ENCODE measurements at regions not wholly inside any gene's neighbourhood (a gene's known extent, or its start where the extent isn't known, plus 50 kb on each side); places are given as distances from the start of the nearest gene placed in this dataset.

DNA sequence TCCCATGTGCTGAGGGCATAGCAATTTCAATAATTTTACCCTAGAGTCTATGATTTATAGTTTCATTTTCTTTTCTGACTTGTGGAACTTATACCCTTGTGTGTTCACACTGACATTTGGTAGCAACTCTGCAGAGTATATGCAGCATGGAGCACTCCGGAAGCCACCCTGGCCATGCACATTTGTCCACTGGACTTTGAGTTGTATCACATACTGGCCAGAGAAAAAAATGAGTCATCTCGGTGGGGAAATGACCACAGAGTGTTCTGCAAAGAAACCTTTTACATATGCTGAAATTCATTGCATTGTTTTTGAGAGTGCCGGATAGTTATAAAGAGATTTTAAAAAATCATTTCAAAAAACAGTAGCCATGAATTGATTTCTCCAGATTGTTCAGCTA lies 164.8 kb upstream of the COBL start:
- no peak for DNase-seq

DNA sequence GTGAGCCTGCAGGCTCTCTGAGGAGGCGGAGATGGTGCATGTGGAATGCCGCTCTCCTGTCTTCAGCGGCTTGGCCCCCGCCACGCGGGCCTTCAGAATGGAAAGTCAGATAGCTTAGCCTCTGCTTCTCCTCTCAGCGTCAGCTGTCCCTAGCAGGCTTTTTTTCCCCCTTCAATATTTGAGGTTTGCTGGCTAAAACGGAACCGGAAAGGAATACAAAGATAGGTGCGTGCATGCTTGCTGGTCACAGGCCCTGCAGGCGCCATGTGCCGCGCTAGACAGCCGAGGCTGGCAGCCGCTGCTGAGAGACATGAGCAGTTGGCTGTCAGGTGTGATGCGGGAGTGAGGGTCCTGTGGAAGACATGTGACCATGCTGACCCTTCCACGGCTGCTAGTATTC lies 161.2 kb upstream of the COBL start:
- DNase-seq: no peak

DNA sequence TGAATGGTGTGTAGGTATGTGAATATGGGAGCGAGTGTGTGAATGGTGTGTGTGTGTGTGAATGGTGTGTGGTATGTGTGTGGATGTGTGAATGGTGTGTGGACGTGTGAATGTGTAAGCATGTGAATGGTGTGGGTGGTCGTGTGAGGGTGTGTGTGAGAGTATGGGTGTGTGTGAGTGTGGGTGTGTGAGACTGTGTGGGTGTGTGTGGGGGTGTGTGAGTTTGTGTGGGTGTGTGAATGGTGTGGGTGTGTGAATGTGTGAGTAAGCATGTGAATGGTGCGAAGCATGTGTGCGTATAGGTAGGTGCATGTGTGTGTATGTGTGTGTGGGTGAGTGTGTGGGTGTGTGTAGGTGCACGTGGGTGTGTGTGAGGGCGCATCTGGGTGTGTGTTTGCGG lies 160.7 kb upstream of the COBL start:
- DNase-seq: no peak

DNA sequence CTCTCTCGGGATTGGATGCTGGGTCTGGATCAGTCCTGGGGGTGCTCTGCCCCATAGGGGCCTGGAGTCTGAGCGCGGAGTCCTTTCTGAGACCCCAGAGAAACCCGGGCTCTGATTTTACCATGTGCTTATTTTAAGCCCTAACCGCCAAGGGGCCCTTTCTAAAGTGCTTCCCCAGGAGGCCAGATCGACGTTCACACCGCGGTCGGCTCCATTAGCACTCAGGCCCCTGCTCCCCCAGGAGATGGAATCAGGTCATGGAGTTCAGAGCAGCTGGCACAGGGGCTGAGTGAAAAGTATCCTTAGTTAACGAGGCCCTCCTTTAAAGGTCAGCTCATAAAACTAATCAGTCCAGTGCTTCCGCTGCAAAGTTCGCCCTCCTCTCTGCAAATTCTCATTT lies 159.4 kb upstream of the COBL start:
- DNase-seq: no peak

DNA sequence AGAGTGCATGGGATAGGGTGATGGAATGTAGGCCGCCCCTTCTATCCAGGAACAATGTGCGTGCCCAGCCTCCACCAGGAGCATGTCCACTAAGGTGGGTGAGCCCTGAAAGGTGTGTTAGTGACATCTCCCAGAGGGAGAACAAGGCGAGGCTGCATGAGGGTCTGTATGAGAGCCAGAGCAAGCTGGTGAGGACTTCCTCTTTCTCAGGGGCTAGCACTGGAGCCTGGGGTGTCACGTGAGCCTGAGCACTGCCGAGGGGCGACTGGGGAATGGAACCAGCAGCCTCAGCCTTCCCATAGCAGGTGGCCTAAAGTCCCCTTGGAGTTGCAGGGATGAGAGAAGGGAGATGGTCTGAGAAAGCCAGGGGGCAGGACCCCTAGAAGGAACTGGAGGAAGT lies 156.3 kb upstream of the COBL start:
- DNase-seq: no peak

DNA sequence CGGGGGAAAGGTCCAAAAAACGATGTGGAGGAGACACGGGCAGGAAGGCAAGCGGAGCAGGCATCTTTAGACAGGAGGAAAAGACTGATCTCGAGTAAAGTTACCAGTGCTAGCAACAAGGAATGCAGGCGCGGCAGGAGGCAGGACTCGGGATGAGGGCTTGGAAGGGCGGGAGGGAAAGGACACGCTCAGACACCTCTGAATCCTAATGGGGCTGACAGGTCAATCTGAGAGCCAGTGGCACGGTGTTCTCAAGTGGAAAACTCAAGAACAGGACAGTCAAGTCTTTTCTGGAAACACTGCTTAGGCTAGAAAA lies 155.3 kb upstream of the COBL start:
- no peak for DNase-seq

DNA sequence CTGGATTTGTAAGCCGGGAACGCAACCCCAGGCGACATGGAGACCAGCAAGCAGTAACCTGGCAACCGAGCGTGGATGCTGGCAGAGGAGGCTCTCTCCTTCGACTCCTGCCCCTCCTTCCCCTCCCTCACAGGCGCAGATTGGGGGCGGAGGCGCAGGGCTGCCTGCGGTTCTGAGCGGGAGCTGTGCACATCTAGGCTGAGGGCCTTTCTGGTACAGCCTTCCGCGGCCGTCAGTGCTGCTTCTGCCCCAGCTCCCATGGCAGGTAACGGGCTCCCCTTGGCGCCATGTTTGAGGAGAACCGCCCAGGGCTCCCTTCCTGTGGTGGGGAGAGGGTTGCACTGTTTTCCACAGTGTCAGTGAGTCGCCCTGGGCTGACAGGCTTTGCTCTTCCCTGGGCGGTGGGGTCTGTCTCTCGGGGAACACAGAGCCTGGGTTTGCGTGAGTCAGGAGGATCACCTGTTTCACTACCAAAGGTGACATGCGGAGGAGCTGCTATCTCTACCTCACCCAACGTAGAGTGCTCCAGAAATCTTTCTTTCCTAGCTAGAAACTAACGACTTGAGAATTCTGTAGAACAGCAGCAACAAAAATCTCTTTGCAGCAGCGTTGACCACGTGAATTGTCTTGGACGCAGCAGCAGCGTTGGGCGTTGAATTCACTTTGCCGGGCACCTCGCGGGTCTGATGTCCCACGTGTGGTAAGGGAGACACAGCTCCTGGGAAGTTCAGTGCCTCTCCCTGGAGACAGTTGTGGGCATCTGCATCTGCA lies 154.8 kb upstream of the COBL start:
- no peak for DNase-seq

DNA sequence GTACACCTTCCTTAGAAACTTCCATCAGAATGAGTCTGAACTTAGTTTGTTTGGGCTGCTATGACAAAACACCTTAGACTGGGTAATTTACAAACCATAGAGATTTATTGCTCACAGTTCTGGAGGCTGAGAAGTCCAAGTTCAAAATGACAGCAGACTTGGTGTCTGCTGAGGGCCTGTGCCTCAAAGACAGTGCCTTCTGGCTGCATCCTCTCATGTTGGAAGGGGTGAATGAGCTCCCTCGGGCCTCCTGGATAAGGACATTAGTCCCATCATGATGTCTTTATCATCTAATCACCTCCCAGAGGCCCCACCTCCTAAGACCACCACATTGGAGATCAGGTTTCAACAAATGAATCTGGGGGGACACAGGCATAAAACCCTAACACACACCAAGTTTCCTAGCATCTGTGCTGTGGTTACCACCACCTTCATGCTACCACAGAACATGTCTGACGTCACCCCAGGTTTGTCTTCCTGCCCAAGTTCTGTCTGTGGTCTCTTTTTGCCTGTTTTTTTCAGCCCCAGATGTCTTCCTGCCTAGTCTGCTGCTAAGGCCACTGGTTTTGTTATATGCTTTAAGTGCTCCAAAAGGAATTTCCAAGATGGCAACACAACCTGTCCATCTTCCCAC lies 150.9 kb upstream of the COBL start:
- no peak for DNase-seq

DNA sequence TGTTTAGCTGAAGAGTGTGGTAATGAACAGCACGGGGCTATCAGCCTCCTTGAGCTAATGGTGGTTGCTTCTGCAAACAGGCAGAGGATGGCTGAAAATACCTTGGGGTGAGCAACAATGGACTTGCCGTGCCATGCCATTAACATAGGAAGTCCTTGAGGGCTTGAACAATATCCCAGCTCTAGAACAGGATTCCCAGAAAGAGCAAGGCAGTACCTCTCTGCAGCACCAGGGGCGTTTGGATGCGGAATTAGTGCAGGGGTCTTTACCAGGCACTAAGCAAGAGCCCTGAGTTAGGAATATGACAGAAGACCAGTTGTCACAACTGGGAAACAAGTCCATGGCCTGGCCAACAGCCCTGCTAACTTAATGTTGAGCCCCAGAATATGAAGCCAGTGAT lies 143.2 kb upstream of the COBL start:
- no peak for DNase-seq

DNA sequence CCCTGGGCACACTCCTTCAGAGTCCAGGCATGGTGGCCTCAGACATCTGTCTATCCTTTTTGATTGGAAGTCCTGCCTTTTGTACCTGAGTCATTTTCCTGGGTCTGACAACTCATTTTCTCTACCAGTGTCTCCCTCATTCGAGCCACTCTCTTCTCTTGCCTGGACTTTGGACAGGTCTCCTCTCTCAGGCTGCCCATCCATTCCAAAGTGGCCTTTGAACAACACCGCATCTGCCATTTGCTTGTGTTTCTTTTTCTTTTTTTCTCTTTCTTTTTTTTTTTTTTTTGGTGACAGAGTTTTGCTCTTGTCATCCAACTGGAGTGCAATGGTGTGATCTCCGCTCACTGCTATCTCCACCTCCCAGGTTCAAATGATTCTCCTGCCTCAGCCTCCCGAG lies 142.1 kb upstream of the COBL start:
- no peak for DNase-seq

DNA sequence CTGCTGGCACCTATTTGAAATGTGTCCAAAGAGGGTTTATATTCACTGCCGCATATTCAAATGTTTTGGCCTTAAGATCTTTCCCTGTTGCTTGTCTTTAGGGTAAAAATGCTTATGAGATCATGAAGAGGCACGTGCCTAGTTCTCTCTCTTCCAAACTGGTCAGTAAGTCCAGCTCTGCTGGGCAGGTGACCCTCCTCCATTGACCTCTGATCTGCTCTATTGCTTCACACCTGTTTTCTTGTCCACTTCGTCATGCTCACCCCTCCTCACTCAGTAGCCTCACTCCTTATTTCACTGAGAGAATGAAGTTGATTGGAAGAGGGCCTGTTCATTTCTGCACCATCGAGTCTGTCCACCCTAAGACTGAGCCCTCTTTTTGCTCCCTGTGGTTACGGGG lies 140.5 kb upstream of the COBL start:
- no peak for DNase-seq

DNA sequence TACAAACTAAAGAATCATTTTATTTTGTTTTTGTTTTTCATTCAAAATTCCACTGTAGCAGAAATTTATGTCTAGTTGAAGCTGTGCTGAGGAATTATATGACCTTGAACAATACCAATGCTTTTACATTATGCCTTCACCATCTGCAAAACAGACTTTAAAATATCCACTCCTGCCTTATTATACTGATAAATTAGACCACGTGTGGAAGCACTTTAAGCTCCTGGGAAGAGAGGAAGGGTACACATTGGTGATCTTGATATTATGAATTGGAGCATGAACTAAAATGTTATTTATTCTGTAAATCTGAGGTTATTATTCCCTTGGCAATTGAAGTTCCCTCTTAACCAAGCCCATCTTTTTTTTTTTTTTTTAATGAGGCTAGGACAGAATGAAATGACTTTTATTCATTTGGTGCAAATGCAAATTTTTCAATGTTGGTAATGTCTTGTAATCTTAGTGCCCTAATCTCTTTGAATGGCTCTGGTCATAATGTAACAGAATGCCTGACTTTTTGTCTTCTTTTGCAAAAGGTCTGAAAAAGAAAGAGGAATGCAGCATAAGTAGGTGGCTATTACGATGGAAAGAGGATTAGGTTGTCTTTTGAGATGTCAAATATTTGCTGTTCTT lies 139.9 kb upstream of the COBL start:
- no peak for DNase-seq

DNA sequence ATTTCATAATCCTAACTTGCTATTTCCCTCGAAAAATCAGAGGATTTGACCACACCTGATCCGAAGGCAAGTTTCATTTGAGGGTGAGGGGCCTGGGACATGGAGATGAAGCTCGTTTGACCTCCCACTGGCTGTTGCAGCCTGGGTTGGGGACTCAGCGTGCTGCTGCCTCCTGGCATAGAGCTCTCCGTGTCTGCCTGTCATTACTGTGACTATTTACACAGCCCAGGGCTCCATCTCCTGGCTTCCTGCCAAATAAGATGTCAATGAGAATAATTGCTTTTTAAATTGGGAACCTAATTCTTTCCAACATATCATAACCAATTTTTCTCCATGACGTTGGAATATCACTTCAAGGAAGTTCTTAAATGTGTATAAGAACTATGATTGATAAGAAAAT lies 139.3 kb upstream of the COBL start:
- no peak for DNase-seq

DNA sequence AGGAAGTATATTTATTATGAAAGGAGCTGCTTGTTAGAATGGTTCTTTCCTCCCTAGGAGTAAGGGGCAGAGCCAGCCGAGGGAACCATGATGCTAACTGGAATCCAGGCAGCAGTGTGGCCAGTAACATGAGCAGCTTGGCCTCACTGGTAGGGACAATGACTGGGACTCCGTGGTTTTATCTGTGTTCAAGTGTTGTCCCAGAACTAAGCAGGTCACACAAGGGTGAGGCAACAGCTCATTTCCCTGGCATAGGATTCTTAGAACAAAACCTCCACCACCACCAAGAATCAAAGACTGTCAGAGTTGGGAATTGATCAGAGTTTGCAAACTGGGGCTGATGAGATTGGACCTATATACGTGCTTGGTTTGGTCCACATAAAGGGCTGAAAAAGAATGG lies 138.9 kb upstream of the COBL start:
- no peak for DNase-seq

DNA sequence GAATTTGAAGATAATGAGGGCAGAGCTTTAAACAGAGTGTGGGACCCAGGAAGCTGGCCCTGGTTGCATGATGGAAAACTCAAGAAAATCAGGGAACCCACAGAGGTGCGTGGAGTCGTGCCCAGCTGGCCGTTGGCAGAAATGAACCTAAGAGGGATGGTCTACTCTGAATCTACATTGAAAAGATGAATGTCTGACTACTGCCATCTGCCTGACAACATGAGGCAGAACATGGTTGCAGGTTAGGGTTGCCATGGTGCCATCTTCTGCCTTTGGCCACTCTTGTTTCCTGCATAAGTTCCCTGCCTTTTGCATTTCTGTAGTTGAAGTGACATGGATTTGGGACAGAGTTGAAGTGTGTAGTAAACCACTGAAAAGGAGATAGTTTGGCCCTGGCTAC lies 138.5 kb upstream of the COBL start:
- DNase-seq: no peak

DNA sequence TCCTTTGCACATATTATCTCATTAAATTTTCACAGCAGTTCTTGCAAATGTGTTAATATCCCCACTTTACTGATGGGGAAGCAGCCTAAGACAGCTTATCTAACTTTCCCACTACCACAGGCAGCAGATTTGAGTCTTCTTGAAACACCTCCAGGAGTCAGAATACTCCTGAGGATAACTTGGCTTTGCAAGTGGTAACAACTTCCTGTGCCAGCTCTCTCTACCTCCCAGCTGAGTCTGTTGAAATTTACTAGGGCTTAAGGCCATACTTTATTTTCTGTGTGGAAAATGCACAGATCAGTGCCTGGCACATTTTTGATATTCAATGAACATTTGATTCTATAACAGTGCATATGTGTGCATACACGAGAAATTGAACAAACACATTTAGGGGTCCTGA lies 136.1 kb upstream of the COBL start:
- no peak for DNase-seq

DNA sequence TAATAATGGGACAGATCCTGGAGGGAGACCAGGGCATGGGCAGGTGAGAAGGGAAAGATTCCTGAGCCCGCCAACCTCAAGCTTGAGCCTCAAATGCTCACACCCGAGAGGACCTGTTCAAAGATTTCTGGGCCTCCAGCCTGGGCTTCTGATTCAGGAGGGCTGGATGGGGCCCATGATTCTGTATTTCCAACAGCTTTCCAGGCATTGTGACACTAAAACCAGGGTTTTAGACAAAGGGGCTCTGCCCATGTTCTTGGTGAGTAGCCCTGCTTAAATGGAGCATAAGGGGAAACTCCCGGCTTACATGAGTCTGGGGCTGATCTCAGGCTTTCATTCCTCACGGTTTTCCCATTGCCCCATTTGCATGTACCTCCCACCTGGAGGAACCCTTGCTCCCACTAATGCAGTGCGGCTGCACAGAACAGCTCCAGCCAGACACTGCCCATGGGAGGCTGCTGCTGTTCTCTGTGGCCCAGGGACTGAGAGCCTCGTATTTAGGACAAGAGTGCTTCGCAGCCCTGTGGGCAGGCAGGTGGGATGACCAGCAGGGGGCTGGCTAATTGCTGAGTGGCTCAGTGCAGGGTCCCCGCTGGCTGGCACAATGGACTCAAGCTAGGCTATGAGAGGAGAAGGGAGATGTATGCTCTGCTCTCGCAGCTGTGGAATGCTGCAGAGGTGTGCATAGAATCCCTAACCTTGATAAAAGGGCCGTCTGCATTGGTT lies 135.3 kb upstream of the COBL start:
- DNase-seq: no peak

DNA sequence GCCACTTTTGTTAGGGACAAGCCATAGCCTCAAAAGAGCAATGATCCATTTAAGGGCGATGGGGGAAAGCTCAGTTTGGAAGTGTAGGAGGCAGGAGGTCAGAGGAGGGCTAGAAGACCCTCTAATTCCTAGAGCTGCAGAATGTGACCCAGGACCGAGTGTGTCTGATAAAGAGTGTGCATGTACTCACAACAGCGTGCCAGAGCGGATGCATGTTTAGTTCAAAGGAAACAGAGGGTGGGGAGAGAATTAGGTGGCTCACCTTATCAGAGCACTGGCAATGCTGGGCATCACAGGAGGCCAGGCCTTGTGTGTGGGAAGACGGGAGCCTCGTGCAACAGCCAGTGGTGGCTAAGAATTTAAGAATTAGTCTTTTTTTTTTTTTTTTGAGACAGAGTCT lies 133.9 kb upstream of the COBL start:
- no peak for DNase-seq

DNA sequence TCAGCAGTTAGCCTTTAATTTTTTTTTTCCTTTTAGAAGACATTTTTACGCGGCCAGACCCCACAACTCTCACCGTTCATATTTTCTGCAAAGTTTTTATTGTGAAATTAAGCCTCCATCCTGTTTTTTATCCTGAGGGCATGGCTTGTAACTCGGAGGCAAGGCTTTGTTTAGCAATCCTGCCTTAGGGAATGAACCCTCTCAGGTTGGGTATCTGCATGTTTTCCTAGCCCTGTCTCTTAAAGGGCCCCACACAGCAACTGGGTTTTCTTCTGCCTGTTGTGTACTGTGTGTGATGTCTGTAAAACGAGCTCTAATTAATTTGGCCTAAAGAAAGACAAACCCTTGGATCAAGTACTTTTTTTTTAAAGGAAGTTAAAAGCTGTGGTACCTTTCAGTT lies 130.2 kb upstream of the COBL start:
- no peak for DNase-seq

DNA sequence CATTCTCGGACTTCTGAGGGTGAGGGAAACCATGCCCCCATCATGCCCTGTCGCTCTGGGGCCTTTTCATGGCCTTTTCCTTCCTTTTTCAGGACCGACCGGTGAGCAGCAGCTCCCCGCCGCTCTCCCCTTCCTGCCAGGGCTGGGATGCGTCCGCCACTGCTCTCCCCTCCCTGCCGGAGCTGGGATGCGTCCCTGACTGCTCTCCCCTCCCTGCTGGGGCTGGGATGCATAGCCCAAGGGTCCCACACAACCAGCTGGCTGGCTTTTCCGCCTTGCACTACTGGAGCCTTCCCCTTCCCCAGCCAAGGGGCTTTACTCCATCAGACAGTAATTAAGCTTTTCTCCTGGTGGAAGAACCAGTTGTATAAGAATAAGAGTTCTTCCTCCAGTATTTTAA lies 129.7 kb upstream of the COBL start:
- no peak for DNase-seq

DNA sequence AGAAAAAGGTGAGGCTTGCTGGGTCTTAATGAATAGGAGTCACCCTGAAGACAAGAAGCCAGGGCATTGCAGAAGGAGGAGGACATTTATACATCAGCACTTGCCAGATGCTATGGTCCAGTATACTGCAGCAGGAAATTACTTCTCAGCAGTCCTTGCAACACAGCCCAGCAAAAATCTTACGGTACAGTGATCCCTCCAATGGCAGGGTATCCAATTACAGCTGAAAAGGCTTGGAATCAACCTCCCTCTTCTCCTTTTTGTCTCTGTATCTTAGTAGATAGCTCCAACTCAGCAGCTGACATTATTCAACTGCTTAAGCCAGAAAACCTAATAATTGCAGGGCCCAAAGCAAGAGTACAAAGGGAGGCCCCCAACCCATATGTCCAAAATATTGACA lies 128.3 kb upstream of the COBL start:
- no peak for DNase-seq

DNA sequence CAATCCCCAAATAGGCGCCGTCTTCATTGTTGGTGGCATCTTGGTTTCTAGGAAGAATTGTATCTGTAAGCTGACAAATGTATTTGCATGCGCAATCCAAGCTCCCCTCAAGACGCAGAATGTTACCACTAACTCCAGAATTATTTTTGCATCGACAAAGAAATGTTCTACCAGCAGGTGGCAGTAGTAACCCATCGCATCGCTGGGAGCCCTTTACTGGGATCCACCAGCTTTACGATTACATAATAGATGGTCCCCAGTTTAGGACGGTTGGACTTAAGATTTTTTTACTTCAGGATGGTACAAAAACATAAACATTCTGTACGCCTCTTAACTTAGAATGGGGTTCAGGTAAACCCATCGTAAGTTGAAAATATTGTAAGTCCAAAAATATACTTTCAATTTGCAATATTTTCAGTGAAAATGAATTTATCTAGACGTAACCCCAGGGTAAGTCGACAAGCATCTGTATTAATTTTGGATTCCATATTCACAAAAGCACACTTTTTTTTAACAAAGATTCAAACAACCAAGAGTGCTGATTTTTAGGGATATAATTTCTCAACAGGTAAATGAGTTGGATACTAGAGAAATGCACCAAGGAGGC lies 114.0 kb upstream of the COBL start:
- peak; percentile 43 to 72 (median 63) for DNase-seq

DNA sequence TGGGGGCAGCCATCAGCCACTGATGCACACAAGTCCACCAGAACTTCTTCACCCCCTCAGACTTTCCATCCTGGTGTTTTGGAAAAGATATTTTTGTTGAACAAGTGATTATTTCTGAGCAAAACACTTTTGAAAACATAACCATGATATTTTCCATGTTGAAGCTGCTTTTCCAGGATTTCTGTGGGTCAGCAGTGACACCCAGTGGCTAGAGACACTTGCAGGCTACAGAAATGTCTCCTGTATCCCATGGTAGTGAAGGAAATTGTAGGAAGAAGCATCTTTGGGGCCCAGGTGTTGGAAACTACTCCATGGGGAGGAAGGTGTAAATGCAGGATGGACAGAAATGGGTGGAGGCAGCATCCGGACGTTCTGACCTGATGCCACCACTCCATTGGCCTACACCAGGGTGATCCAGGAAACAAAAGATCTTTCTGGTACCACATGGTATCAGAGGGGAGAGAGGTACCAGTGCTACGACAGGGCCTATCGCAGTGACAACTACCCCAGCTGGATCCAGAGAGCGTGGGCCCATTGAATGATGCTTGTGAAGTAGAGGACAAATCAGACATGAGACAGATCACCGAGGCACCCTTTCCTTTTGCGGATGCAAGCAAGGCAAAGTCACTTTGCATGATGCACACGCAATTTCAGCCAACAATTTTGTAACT lies 111.7 kb upstream of the COBL start:
- no peak for DNase-seq

All from suppressor macrophage (primary cell).